Right lobe of liver (tissue), 6 donors: ENCODE measurements at regions not wholly inside any gene's neighbourhood (a gene's known extent, or its start where the extent isn't known, plus 50 kb on each side); places are given as distances from the start of the nearest gene placed in this dataset.

Source experiments
- ATAC-seq, 4 donors: fragments of 200-7000 bp; cut with Tn5 transposase; one replicate each; pipeline ENCODE4 v1.9.1; 2020; ENCODE audit warnings: mild to moderate bottlenecking in 4 of 4, moderate library complexity in 4 of 4
- DNase-seq, 3 donors: peaks; one replicate each; pipeline ENCODE4 v3.0.0-alpha.2; 2020
- H3K27ac ChIP-seq, 3 donors: fragments of 200-600 bp; one replicate each; pipeline ENCODE4 v1.8.0; 2022
- H3K27me3 ChIP-seq, 2 donors: fragments of 200-600 bp; one replicate each; pipeline ENCODE4 v1.8.0; 2022
- H3K36me3 ChIP-seq, 4 donors: fragments of 200-600 bp; sonication (generic) in 1 of 4; one replicate each; pipeline versions ENCODE4 v1.5.1 to v1.8.0; 2017 to 2022; ENCODE audit warnings: control low read depth in 1 of 4
- H3K4me1 ChIP-seq, 4 donors: fragments of 200-600 bp; sonication (generic) in 1 of 4; one replicate each; pipeline versions ENCODE4 v1.5.1 to v1.8.0; 2017 to 2022; ENCODE audit warnings: control low read depth in 1 of 4
- H3K4me3 ChIP-seq, 3 donors: fragments of 200-600 bp; one replicate each; pipeline ENCODE4 v1.8.0; 2022
- H3K9me3 ChIP-seq, 4 donors: fragments of 200-600 bp; sonication (generic) in 1 of 4; one replicate each; pipeline versions ENCODE4 v1.5.1 to v1.8.0; 2017 to 2022; ENCODE audit warnings: control low read depth in 1 of 4
- CTCF ChIP-seq, 4 donors: fragments of 200-600 bp in 3 of 4; fragments of 450-650 bp in 1 of 4; IDR thresholded peaks; one replicate each; pipeline versions ENCODE4 v1.5.1 to v1.8.0; 2016 to 2022; ENCODE audit warnings: antibody characterized with exemption in 4 of 4, mild to moderate bottlenecking in 2 of 4
- POLR2A ChIP-seq: fragments of 450-650 bp; IDR thresholded peaks from one replicate; pipeline ENCODE4 v1.6.1; 2017; ENCODE audit warnings: antibody characterized with exemption, mild to moderate bottlenecking
- WGBS: methylation state at CpG from one replicate; pipeline ENCODE4 v1.1.6; 2018; ENCODE audit warnings: low coverage, low lambda C conversion rate; ENCODE audit not compliant: insufficient coverage; ENCODE audit errors: missing lambda C conversion rate; 5-methylcytosine and 5-hydroxymethylcytosine counted together
- intact Hi-C, 2 donors: fragments of 100-400 bp; cut with DNase I; formaldehyde crosslinking; loops; one replicate each; pipeline versions ENCODE4 v1.11.2 to v1.14.1; 2022
- donor health status: DM: no; HTN: yes; CAD: no.
- donor health status: DM: no; HTN: no; CAD: no.
- donor health status: DM: no; HTN: no; CAD: no.
- donor health status: DM: no; HTN: yes; CAD: no.
- donor health status: DM: no; HTN: yes; CAD: no.

DNA sequence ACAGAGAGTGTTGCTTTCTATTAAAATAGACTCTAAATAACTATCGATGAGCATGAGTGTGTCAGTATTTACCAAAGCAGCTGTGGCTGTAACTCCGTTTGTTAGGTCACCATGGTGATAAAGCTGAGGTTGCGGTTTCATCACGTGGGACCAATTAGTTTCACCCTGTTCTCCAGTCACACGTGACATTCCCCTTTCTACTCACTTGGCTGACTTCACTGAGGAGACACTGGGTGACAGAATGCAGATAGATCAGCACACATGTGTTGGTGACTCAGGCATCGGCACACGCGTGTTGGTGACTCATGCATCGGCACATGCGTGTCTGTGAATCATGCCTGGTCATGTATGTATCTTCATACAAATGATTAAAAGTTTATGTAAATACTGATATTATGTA, 285.4 kb downstream of the THBS2 start:
- DNase-seq (no peak), ATAC-seq (peak in 1 of 4 donors; percentile 14)
- TF ChIP-seq POLR2A (no peak), CTCF (IDR thresholded peaks at IDR 0.05) (no peak)
- H3K27ac ChIP-seq: no peak overlapping the region
- no peaks in the 10 kb centered on the region for H3K9me3 ChIP-seq
- no peak overlapping the region for H3K4me3 ChIP-seq
- WGBS: 70% methylated on average over 10 of the region's 10 CpGs
- intact Hi-C loops: no loop called here
- H3K27me3 ChIP-seq: no peaks in the 10 kb centered on the region
- H3K4me1 ChIP-seq: no peaks in the 10 kb centered on the region
- H3K36me3 ChIP-seq: no peaks in the 10 kb centered on the region

- no peak overlapping the region for H3K27ac ChIP-seq
- ATAC-seq: no peak
- TF ChIP-seq POLR2A: no peak
- DNase-seq: no peak
- H3K4me1 ChIP-seq: no peaks in the 10 kb centered on the region
- no peaks in the 10 kb centered on the region for H3K27me3 ChIP-seq
- H3K36me3 ChIP-seq: no peaks in the 10 kb centered on the region
- no peak overlapping the region for H3K4me3 ChIP-seq
- intact Hi-C loops: no loop called here
- no peaks in the 10 kb centered on the region for H3K9me3 ChIP-seq
- WGBS: 65% methylated on average over 2 of the region's 3 CpGs
These were observed 286.2 kb downstream of the THBS2 start for GRCh38 chr6:168967281-168967925.

DNA sequence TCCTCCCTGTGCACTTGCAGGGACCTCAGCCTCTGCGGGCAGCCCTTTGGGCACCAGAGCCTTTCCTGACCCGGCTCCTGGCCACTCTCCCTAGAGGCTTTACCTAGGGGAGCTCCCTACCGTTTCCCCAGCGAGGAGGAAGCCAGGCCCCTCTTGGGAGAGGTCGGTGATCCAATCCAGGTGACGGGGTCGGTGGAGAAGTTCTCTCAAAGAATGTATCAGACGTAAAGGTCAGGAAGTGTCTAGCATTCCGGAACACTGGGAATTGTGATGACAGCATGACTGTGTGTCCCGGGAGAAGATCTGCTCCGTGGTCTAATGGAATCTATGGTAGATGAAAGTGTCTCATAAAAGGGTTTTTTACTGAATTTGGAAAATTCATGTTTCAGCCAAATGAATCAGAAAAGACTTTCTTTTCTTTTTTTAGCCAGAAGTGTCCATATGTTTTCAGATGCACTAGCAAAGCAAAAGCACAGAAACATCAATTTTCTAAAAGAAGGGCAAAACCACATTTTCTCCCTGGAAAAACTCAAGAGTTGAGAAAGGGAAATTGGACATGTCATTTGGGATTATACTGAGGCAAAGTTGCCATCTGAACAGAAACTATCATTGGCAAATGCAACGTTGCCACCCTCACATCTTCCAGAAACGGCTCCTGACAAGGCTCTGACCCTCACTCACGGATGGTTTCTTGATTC, 289.4 kb downstream of the THBS2 start:
- 56% methylated on average over 14 of the region's 14 CpGs for WGBS

DNA sequence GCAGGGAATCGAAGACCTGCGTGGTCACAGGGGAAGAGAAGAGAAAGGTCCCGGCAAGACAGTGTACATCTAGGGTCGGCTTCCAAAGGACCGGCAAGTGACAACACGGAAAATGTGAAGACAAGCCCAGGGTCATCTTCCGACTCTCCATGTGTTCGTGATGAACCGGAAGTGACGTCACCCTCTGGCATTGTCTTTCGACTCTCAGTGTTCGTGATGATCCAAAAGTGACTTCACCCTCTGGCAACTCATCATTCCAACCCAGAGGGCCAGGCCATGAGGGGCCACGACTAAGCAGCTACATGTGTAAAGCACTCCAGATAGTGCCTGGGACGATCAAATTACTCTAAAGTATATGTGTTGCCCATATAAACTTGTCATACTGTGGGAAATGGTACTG, 290.8 kb downstream of the THBS2 start:
- Histone ChIP-seq H3K27ac (no peak overlapping the region), H3K4me3 (no peak overlapping the region), H3K9me3 (no peaks in the 10 kb centered on the region), H3K36me3 (no peaks in the 10 kb centered on the region), H3K4me1 (no peaks in the 10 kb centered on the region), H3K27me3 (no peaks in the 10 kb centered on the region)
- ATAC-seq (no peak), DNase-seq (no peak)
- intact Hi-C loops: no loop called here
- TF ChIP-seq POLR2A (no peak), CTCF (IDR thresholded peaks at IDR 0.05) (no peak)
- WGBS: 77% methylated on average over 6 of the region's 14 CpGs

More for the DNA sequence above, 289.4 kb downstream of the THBS2 start:
- H3K9me3 ChIP-seq: no peaks in the 10 kb centered on the region
- no peaks in the 10 kb centered on the region for H3K4me1 ChIP-seq
- no peak for ATAC-seq
- no peak overlapping the region for H3K4me3 ChIP-seq
- intact Hi-C loops: no loop called here
- H3K36me3 ChIP-seq: no peaks in the 10 kb centered on the region
- no peaks in the 10 kb centered on the region for H3K27me3 ChIP-seq
- no peak overlapping the region for H3K27ac ChIP-seq
- DNase-seq: no peak
- TF ChIP-seq CTCF (IDR thresholded peaks at IDR 0.05): no peak
- no peak for TF ChIP-seq POLR2A

GRCh38 chr6:168961264-168961656, 292.4 kb downstream of the THBS2 start:
- ATAC-seq: no peak
- 49% methylated on average over 10 of the region's 13 CpGs for WGBS
- TF ChIP-seq CTCF (IDR thresholded peaks at IDR 0.05) (no peak), POLR2A (no peak)
- H3K27me3 ChIP-seq: no peaks in the 10 kb centered on the region
- DNase-seq: no peak
- H3K36me3 ChIP-seq: no peaks in the 10 kb centered on the region
- no peaks in the 10 kb centered on the region for H3K9me3 ChIP-seq
- no peak overlapping the region for H3K27ac ChIP-seq
- intact Hi-C loops: no loop called here
- no peak overlapping the region for H3K4me3 ChIP-seq
- H3K4me1 ChIP-seq: no peaks in the 10 kb centered on the region
